H1 (cell line): ENCODE measurements at regions not wholly inside any gene's neighbourhood (a gene's known extent, or its start where the extent isn't known, plus 50 kb on each side); places are given as distances from the start of the nearest gene placed in this dataset.
"Not testable (repeated sequence)": the region's sequence is repeated elsewhere in the genome, so short reads cannot be mapped to it uniquely, and the experiment has no call there.

Source experiments
- ASH2L ChIP-seq: fragments of 200-600, 300-600 bp; sonication (generic); IDR thresholded peaks from one replicate; pipeline ENCODE4 v1.7.1; 2017; ENCODE audit warnings: low read length
- ATF2 ChIP-seq: IDR thresholded peaks from 2 replicates; pipeline ENCODE4 v1.6.1; 2012; ENCODE audit warnings: low read length, inconsistent platforms
- CHD2 ChIP-seq: IDR thresholded peaks from 2 replicates; pipeline ENCODE4 v1.6.1; 2012; ENCODE audit warnings: low read length, improper control_type of control experiment
- CREB1 ChIP-seq: IDR thresholded peaks from 2 replicates; pipeline ENCODE4 v1.6.1; 2012; ENCODE audit warnings: inconsistent platforms
- CTCF ChIP-seq, 3 experiments: IDR thresholded peaks; 1 replicate in 2 of 3; 2 replicates in 1 of 3; pipeline versions ENCODE4 v1.5.1 to v1.6.1; 2011; ENCODE audit warnings: low read length in 3 of 3, mild to moderate bottlenecking in 3 of 3, inconsistent platforms in 2 of 3, low read depth in 1 of 3, moderate library complexity in 1 of 3; ENCODE audit not compliant: insufficient read depth in 1 of 3; ENCODE audit errors: control extremely low read depth in 1 of 3
- EP300 ChIP-seq, 2 experiments: IDR thresholded peaks; 1 replicate in 1 of 2; 2 replicates in 1 of 2; pipeline ENCODE4 v1.6.1; 2011 to 2012; ENCODE audit warnings: low read depth in 2 of 2, low read length in 2 of 2, mild to moderate bottlenecking in 2 of 2, borderline replicate concordance in 1 of 2, inconsistent platforms in 1 of 2, moderate library complexity in 1 of 2
- GTF2F1 ChIP-seq: IDR thresholded peaks from 2 replicates; pipeline ENCODE4 v1.6.1; 2012; ENCODE audit warnings: low read depth, low read length, improper control_type of control experiment, borderline replicate concordance
- MAFK ChIP-seq: IDR thresholded peaks from 2 replicates; pipeline ENCODE4 v1.6.1; 2012; ENCODE audit warnings: low read depth, mild to moderate bottlenecking, improper control_type of control experiment, low read length
- POLR2A ChIP-seq, 2 experiments: IDR thresholded peaks; 1 replicate in 1 of 2; 2 replicates in 1 of 2; pipeline ENCODE4 v1.6.1; 2011; ENCODE audit warnings: low read depth in 2 of 2, low read length in 2 of 2, mild to moderate bottlenecking in 2 of 2; ENCODE audit errors: control extremely low read depth in 1 of 2
- POLR2AphosphoS5 ChIP-seq: IDR thresholded peaks from 2 replicates; pipeline ENCODE4 v1.6.1; 2011; ENCODE audit warnings: low read depth, low read length
- RAD21 ChIP-seq, 2 experiments: IDR thresholded peaks in 1 of 2; conservative IDR thresholded peaks in 1 of 2; 2 replicates each; pipeline ENCODE4 v1.6.1; 2011; ENCODE audit warnings: low read depth in 2 of 2, low read length in 2 of 2, improper control_type of control experiment in 1 of 2, inconsistent platforms in 1 of 2, mild to moderate bottlenecking in 1 of 2, moderate library complexity in 1 of 2
- SIN3A ChIP-seq, 2 experiments: IDR thresholded peaks in 1 of 2; conservative IDR thresholded peaks in 1 of 2; 2 replicates each; pipeline ENCODE4 v1.6.1; 2011 to 2012; ENCODE audit warnings: low read length in 2 of 2, improper control_type of control experiment in 1 of 2, low read depth in 1 of 2, mild to moderate bottlenecking in 1 of 2
- SP1 ChIP-seq: IDR thresholded peaks from 2 replicates; pipeline ENCODE4 v1.6.1; 2011; ENCODE audit warnings: low read depth, low read length
- YY1 ChIP-seq: IDR thresholded peaks from 2 replicates; pipeline ENCODE4 v1.6.1; 2011; ENCODE audit warnings: low read depth, mild to moderate bottlenecking, low read length

GRCh38 chrY:18294353-18294752, 252.2 kb upstream of the HSFY1 start:
- TF ChIP-seq CTCF (IDR thresholded peaks at IDR 0.05; ENCODE audit: control extremely low read depth in 1 of 3, insufficient read depth in 1 of 3, low read depth in 1 of 3, low read length in 3 of 3); CREB1; GTF2F1; CHD2; SIN3A (conservative IDR thresholded peaks at IDR 0.05 in 1 of 2, IDR thresholded peaks at IDR 0.05 in 1 of 2; ENCODE audit: low read depth in 1 of 2, low read length in 2 of 2); SP1; YY1; ASH2L; EP300 (IDR thresholded peaks at IDR 0.05; ENCODE audit: borderline replicate concordance in 1 of 2, low read depth in 2 of 2, low read length in 2 of 2); ATF2; RAD21 (IDR thresholded peaks at IDR 0.05 in 1 of 2, conservative IDR thresholded peaks at IDR 0.05 in 1 of 2; ENCODE audit: low read depth in 2 of 2, low read length in 2 of 2); POLR2AphosphoS5; POLR2A (IDR thresholded peaks at IDR 0.05; ENCODE audit: control extremely low read depth in 1 of 2, low read depth in 2 of 2, low read length in 2 of 2); MAFK: not testable (repeated sequence)
